ENCODE measurements at regions not wholly inside any gene's neighbourhood (a gene's known extent, or its start where the extent isn't known, plus 50 kb on each side); places are given as distances from the start of the nearest gene placed in this dataset.

- no peaks in the 10 kb centered on the region for H3K4me1 ChIP-seq
- H3K27ac ChIP-seq = no peak overlapping the region
- H3K27me3 ChIP-seq = no peaks in the 10 kb centered on the region
- intact Hi-C loops (cut with DNase I) = no loop called here
- H3K4me3 ChIP-seq = no peak overlapping the region
- no peaks in the 10 kb centered on the region for H3K9me3 ChIP-seq
- H3K36me3 ChIP-seq = no peaks in the 10 kb centered on the region
- no peak for DNase-seq (ENCODE audit: extremely low spot score in 2 of 2)
- TF ChIP-seq CTCF (IDR thresholded peaks at IDR 0.05) (no peak), POLR2A (IDR thresholded peaks at IDR 0.05) (no peak), POLR2AphosphoS5 (IDR thresholded peaks at IDR 0.05; ENCODE audit: insufficient read depth in 1 of 2, low read depth in 1 of 2) (no peak)
Measured at GRCh38 chr9:107948601-107949000, 459.0 kb upstream of the KLF4 start.

GRCh38 chr9:107948086-107948485 lies 458.5 kb upstream of the KLF4 start:
- intact Hi-C loops (cut with DNase I) = no loop called here
- Histone ChIP-seq H3K36me3 (no peaks in the 10 kb centered on the region), H3K4me3 (no peak overlapping the region), H3K4me1 (no peaks in the 10 kb centered on the region), H3K27ac (no peak overlapping the region), H3K9me3 (no peaks in the 10 kb centered on the region), H3K27me3 (no peaks in the 10 kb centered on the region)
- DNase-seq (ENCODE audit: extremely low spot score in 2 of 2) = no peak
- TF ChIP-seq POLR2AphosphoS5 (IDR thresholded peaks at IDR 0.05; ENCODE audit: insufficient read depth in 1 of 2, low read depth in 1 of 2) = no peak
- no peak for TF ChIP-seq POLR2A (IDR thresholded peaks at IDR 0.05)
- no peak for TF ChIP-seq CTCF (IDR thresholded peaks at IDR 0.05)

GRCh38 chr9:107946364-107947141 lies 457.0 kb upstream of the KLF4 start:
- TF ChIP-seq POLR2AphosphoS5 (IDR thresholded peaks at IDR 0.05; ENCODE audit: insufficient read depth in 1 of 2, low read depth in 1 of 2) (no peak), POLR2A (IDR thresholded peaks at IDR 0.05) (no peak), CTCF (IDR thresholded peaks at IDR 0.05) (no peak)
- intact Hi-C loops (cut with DNase I) = no loop called here
- Histone ChIP-seq H3K9me3 (no peaks in the 10 kb centered on the region), H3K27ac (no peak overlapping the region), H3K27me3 (no peaks in the 10 kb centered on the region), H3K36me3 (no peaks in the 10 kb centered on the region), H3K4me3 (no peak overlapping the region), H3K4me1 (no peaks in the 10 kb centered on the region)
- no peak for DNase-seq (ENCODE audit: extremely low spot score in 2 of 2)

GRCh38 chr9:107945961-107946360 lies 456.4 kb upstream of the KLF4 start:
- H3K27ac ChIP-seq = no peak overlapping the region
- intact Hi-C loops (cut with DNase I) = no loop called here
- DNase-seq (ENCODE audit: extremely low spot score in 2 of 2) = no peak
- no peaks in the 10 kb centered on the region for H3K9me3 ChIP-seq
- TF ChIP-seq POLR2AphosphoS5 (IDR thresholded peaks at IDR 0.05; ENCODE audit: insufficient read depth in 1 of 2, low read depth in 1 of 2) = no peak
- no peak for TF ChIP-seq CTCF (IDR thresholded peaks at IDR 0.05)
- TF ChIP-seq POLR2A (IDR thresholded peaks at IDR 0.05) = no peak
- H3K4me1 ChIP-seq = no peaks in the 10 kb centered on the region
- no peaks in the 10 kb centered on the region for H3K36me3 ChIP-seq
- H3K27me3 ChIP-seq = no peaks in the 10 kb centered on the region
- no peak overlapping the region for H3K4me3 ChIP-seq

GRCh38 chr9:107945493-107945892 lies 455.9 kb upstream of the KLF4 start:
- Histone ChIP-seq H3K4me3 (no peak overlapping the region), H3K4me1 (no peaks in the 10 kb centered on the region), H3K36me3 (no peaks in the 10 kb centered on the region), H3K27me3 (no peaks in the 10 kb centered on the region), H3K27ac (no peak overlapping the region), H3K9me3 (no peaks in the 10 kb centered on the region)
- TF ChIP-seq POLR2AphosphoS5 (IDR thresholded peaks at IDR 0.05; ENCODE audit: insufficient read depth in 1 of 2, low read depth in 1 of 2) (no peak), POLR2A (IDR thresholded peaks at IDR 0.05) (no peak), CTCF (IDR thresholded peaks at IDR 0.05) (no peak)
- intact Hi-C loops (cut with DNase I) = no loop called here
- DNase-seq (ENCODE audit: extremely low spot score in 2 of 2) = no peak

All from vagina (tissue), 2 donors.